ENCODE measurements at regions not wholly inside any gene's neighbourhood (a gene's known extent, or its start where the extent isn't known, plus 50 kb on each side); places are given as distances from the start of the nearest gene placed in this dataset.

- peak; percentile 57 for DNase-seq
These were observed 53.6 kb upstream of the TPM4 start for GRCh38 chr19:16022681-16023080.

- peak; percentile 49 for DNase-seq
These were observed 53.0 kb upstream of the TPM4 start for GRCh38 chr19:16023146-16023915.

DNA sequence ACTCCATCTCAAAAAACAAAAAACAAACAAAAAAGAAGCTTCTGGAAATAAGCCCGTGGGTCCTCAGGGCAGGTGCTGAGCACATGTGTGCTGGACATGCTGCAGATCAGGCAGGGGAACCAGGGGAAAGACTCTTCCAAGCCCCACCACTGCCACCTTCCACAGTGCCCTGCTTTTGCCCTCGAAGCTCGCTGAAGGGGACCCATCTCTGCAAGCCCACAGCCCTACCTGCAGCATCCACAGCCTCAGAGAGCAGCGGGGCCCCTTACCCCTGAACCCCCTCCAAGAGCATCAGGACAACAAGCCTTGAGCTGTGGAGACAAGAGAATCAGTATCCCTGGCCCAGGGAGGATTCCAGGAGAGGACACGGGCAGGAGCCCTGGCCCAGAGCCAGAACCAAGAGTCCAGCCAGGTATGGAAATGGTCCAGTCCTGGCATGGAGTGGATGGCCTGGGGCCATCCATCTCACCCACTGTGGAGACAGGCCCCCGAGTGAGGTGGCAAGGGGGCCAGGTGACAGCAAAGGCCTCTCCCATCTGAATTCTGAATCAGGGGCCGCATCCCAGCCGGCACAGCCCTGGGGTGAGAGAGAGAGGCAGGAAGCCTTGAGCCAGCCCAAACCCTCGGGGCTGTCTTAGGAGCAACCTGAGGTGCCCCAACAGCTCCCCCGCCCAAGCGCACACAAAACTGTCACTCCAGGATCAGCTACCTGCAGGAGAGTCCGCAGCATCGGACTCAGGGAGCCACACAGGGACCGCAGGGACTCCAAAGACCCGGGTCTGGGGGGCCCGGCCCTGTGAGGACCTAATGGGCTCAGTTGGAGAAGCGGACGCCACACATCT is 51.8 kb upstream of the TPM4 start:
- DNase-seq: no peak

- DNase-seq: no peak
These were observed 50.9 kb upstream of the TPM4 start for GRCh38 chr19:16025108-16026101.

DNA sequence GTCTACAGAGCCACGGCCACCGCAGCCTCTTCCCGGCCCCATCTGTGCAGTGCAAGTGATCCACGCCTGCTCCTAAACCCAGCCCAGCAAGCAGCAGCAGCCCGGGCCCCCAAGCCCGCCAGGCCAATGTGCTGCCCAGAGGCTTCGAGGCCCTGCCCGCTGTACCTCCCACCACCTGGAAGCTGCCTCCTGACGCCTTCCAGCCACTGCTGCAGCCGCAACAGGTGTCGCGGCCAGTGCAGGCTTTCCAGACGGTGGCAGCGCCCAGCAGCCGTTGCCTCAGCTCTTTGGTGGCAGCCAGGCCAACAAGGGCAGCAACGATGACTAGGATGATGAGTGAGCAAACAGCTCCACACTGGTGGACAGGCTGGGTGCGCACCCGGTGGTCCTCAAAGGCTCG is 50.2 kb upstream of the TPM4 start:
- no peak for DNase-seq

Data from activated effector memory CD4-positive, alpha-beta T cell treated with anti-CD3 and anti-CD28 coated beads, Interleukin-2, amount 50 U/mL, for 16 hours (primary cell).